GM20431 (cell line): ENCODE measurements at regions not wholly inside any gene's neighbourhood (a gene's known extent, or its start where the extent isn't known, plus 50 kb on each side); places are given as distances from the start of the nearest gene placed in this dataset.

Source experiments
- in situ Hi-C: fragments of 300-500 bp; cut with MseI, MboI; formaldehyde crosslinking; loops from one replicate; pipeline ENCODE4 v1.15.0; 2020; ENCODE audit warnings: low sequenced_read_pairs; ENCODE audit not compliant: unreplicated experiment

GRCh38 chr22:49437956-49438355 lies 389.7 kb downstream of the BRD1 start:
- in situ Hi-C loops, result no loop called here

GRCh38 chr22:49437356-49437755 lies 390.3 kb downstream of the BRD1 start:
- in situ Hi-C loops, result no loop called here

GRCh38 chr22:49436056-49436455 lies 391.6 kb downstream of the BRD1 start:
- in situ Hi-C loops, result no loop called here

GRCh38 chr22:49435596-49435995 lies 392.1 kb downstream of the BRD1 start:
- in situ Hi-C loops, result no loop called here

- in situ Hi-C loops, result no loop called here
Measured at GRCh38 chr22:49433717-49434611, 393.7 kb downstream of the BRD1 start.

- in situ Hi-C loops, result no loop called here
Measured at GRCh38 chr22:49432897-49433443, 394.7 kb downstream of the BRD1 start.

- in situ Hi-C loops, result no loop called here
Measured at GRCh38 chr22:49432211-49432896, 395.3 kb downstream of the BRD1 start.

- in situ Hi-C loops, result no loop called here
Measured at GRCh38 chr22:49431551-49431950, 396.1 kb downstream of the BRD1 start.

GRCh38 chr22:49429066-49429465 lies 398.6 kb downstream of the BRD1 start:
- in situ Hi-C loops, result no loop called here

GRCh38 chr22:49427941-49428340 lies 399.7 kb downstream of the BRD1 start:
- in situ Hi-C loops, result no loop called here

GRCh38 chr22:49427341-49427740 lies 400.3 kb downstream of the BRD1 start:
- in situ Hi-C loops, result no loop called here

- in situ Hi-C loops, result no loop called here
Measured at GRCh38 chr22:49426618-49427266, 400.9 kb downstream of the BRD1 start.

GRCh38 chr22:49426098-49426497 lies 401.6 kb downstream of the BRD1 start:
- in situ Hi-C loops, result no loop called here

GRCh38 chr22:49425356-49425755 lies 402.3 kb downstream of the BRD1 start:
- in situ Hi-C loops, result no loop called here

- in situ Hi-C loops, result no loop called here
Measured at GRCh38 chr22:49424893-49425270, 402.8 kb downstream of the BRD1 start.

- in situ Hi-C loops, result no loop called here
Measured at GRCh38 chr22:49423125-49423650, 404.5 kb downstream of the BRD1 start.

GRCh38 chr22:49422701-49423100 lies 405.0 kb downstream of the BRD1 start:
- in situ Hi-C loops, result no loop called here

GRCh38 chr22:49420651-49421050 lies 407.0 kb downstream of the BRD1 start:
- in situ Hi-C loops, result no loop called here

GRCh38 chr22:49419661-49420060 lies 408.0 kb downstream of the BRD1 start:
- in situ Hi-C loops, result no loop called here

GRCh38 chr22:49418943-49419342 lies 408.7 kb downstream of the BRD1 start:
- in situ Hi-C loops, result no loop called here
